Endothelial cell of hepatic sinusoid (primary cell): ENCODE measurements at regions not wholly inside any gene's neighbourhood (a gene's known extent, or its start where the extent isn't known, plus 50 kb on each side); places are given as distances from the start of the nearest gene placed in this dataset.

Experiments
- in situ Hi-C: cut with HindIII; loops from 2 replicates; pipeline ENCODE4 v1.10.0; 2017; ENCODE audit warnings: low sequenced_read_pairs

GRCh38 chr14:83312511-83312910 lies 1778.9 kb upstream of the SEL1L start:
- in situ Hi-C loops, result no loop called here

GRCh38 chr14:83314764-83315163 lies 1781.1 kb upstream of the SEL1L start:
- in situ Hi-C loops, result no loop called here

- in situ Hi-C loops, result no loop called here
These were observed 1782.7 kb upstream of the SEL1L start for GRCh38 chr14:83316356-83316755.

- in situ Hi-C loops, result no loop called here
These were observed 1787.2 kb upstream of the SEL1L start for GRCh38 chr14:83320837-83321236.

- in situ Hi-C loops, result no loop called here
These were observed 1797.9 kb upstream of the SEL1L start for GRCh38 chr14:83331513-83331912.

- in situ Hi-C loops, result no loop called here
These were observed 1808.9 kb upstream of the SEL1L start for GRCh38 chr14:83342590-83342989.

GRCh38 chr14:83347874-83348273 lies 1814.2 kb upstream of the SEL1L start:
- in situ Hi-C loops, result no loop called here

- in situ Hi-C loops, result no loop called here
These were observed 1822.0 kb upstream of the SEL1L start for GRCh38 chr14:83355609-83356008.

- in situ Hi-C loops, result no loop called here
These were observed 1822.4 kb upstream of the SEL1L start for GRCh38 chr14:83356080-83356479.

GRCh38 chr14:83372271-83372670 lies 1838.6 kb upstream of the SEL1L start:
- in situ Hi-C loops, result no loop called here

GRCh38 chr14:83379436-83379835 lies 1845.8 kb upstream of the SEL1L start:
- in situ Hi-C loops, result no loop called here

- in situ Hi-C loops, result no loop called here
These were observed 1850.6 kb upstream of the SEL1L start for GRCh38 chr14:83384253-83384652.

- in situ Hi-C loops, result no loop called here
These were observed 1861.7 kb upstream of the SEL1L start for GRCh38 chr14:83395321-83395720.

- in situ Hi-C loops, result no loop called here
These were observed 1882.8 kb upstream of the SEL1L start for GRCh38 chr14:83416476-83416875.

- in situ Hi-C loops, result no loop called here
These were observed 1885.8 kb upstream of the SEL1L start for GRCh38 chr14:83419420-83419819.

- in situ Hi-C loops, result no loop called here
These were observed 1888.1 kb upstream of the SEL1L start for GRCh38 chr14:83421711-83422110.

- in situ Hi-C loops, result no loop called here
These were observed 1891.5 kb upstream of the SEL1L start for GRCh38 chr14:83425138-83425537.

GRCh38 chr14:83425706-83426105 lies 1892.1 kb upstream of the SEL1L start:
- in situ Hi-C loops, result no loop called here

GRCh38 chr14:83433618-83434017 lies 1900.0 kb upstream of the SEL1L start:
- in situ Hi-C loops, result no loop called here

GRCh38 chr14:83441801-83442200 lies 1908.1 kb upstream of the SEL1L start:
- in situ Hi-C loops, result no loop called here

GRCh38 chr14:83455561-83455960 lies 1921.9 kb upstream of the SEL1L start:
- in situ Hi-C loops, result no loop called here

- in situ Hi-C loops, result no loop called here
These were observed 1927.9 kb upstream of the SEL1L start for GRCh38 chr14:83461521-83461920.

- in situ Hi-C loops, result no loop called here
These were observed 1929.1 kb upstream of the SEL1L start for GRCh38 chr14:83462759-83463158.
